ENCODE measurements at regions not wholly inside any gene's neighbourhood (a gene's known extent, or its start where the extent isn't known, plus 50 kb on each side); places are given as distances from the start of the nearest gene placed in this dataset.
"Not testable (repeated sequence)": the region's sequence is repeated elsewhere in the genome, so short reads cannot be mapped to it uniquely, and the experiment has no call there.

- DNase-seq = no peak
These were observed 124.6 kb downstream of the ZNF621 start for GRCh38 chr3:40649346-40649745.

- DNase-seq = no peak
These were observed 127.3 kb downstream of the ZNF621 start for GRCh38 chr3:40652072-40652471.

- no peak for DNase-seq
These were observed 128.2 kb downstream of the ZNF621 start for GRCh38 chr3:40653001-40653400.

- no peak for DNase-seq
These were observed 129.1 kb downstream of the ZNF621 start for GRCh38 chr3:40653878-40654277.

- no peak for DNase-seq
These were observed 130.8 kb downstream of the ZNF621 start for GRCh38 chr3:40655551-40655950.

GRCh38 chr3:40657623-40658022 is 132.9 kb downstream of the ZNF621 start:
- DNase-seq = no peak

- no peak for DNase-seq
These were observed 133.5 kb downstream of the ZNF621 start for GRCh38 chr3:40658305-40658704.

- DNase-seq = no peak
These were observed 135.8 kb downstream of the ZNF621 start for GRCh38 chr3:40660554-40660953.

- DNase-seq = no peak
These were observed 136.5 kb downstream of the ZNF621 start for GRCh38 chr3:40661284-40661683.

- no peak for DNase-seq
These were observed 138.5 kb downstream of the ZNF621 start for GRCh38 chr3:40663280-40663679.

GRCh38 chr3:40669176-40669575 is 144.4 kb downstream of the ZNF621 start:
- DNase-seq = no peak

- no peak for DNase-seq
These were observed 148.1 kb downstream of the ZNF621 start for GRCh38 chr3:40672861-40673260.

GRCh38 chr3:40677321-40677720 is 152.6 kb downstream of the ZNF621 start:
- no peak for DNase-seq

GRCh38 chr3:40677749-40678148 is 153.0 kb downstream of the ZNF621 start:
- DNase-seq = no peak

GRCh38 chr3:40679290-40679689 is 154.5 kb downstream of the ZNF621 start:
- DNase-seq = no peak

GRCh38 chr3:40680685-40681657 is 156.2 kb downstream of the ZNF621 start:
- no peak for DNase-seq

GRCh38 chr3:40681658-40682055 is 156.9 kb downstream of the ZNF621 start:
- DNase-seq = no peak

GRCh38 chr3:40689837-40690236 is 165.1 kb downstream of the ZNF621 start:
- no peak for DNase-seq

GRCh38 chr3:40690749-40691451 is 166.1 kb downstream of the ZNF621 start:
- no peak for DNase-seq

- DNase-seq = no peak
These were observed 166.7 kb downstream of the ZNF621 start for GRCh38 chr3:40691452-40691861.

- no peak for DNase-seq
These were observed 171.1 kb downstream of the ZNF621 start for GRCh38 chr3:40695848-40696247.

GRCh38 chr3:40698611-40699010 is 173.9 kb downstream of the ZNF621 start:
- DNase-seq = not testable (repeated sequence)

GRCh38 chr3:40701016-40701588 is 176.3 kb downstream of the ZNF621 start:
- DNase-seq = no peak

- no peak for DNase-seq
These were observed 179.5 kb downstream of the ZNF621 start for GRCh38 chr3:40704224-40704623.
